H9 (cell line): ENCODE measurements at regions not wholly inside any gene's neighbourhood (a gene's known extent, or its start where the extent isn't known, plus 50 kb on each side); places are given as distances from the start of the nearest gene placed in this dataset.
A peak's percentile ranks its signal among the peaks of the same experiment; 100 is the strongest.

Experiments used
- DNase-seq: peaks from one replicate; pipeline ENCODE4 v3.0.0-alpha.2; 2017
- H2AFZ ChIP-seq: one replicate; pipeline ENCODE4 v1.6.1; 2013; ENCODE audit warnings: mild to moderate bottlenecking, low read length, control low read depth, moderate library complexity
- H2AK5ac ChIP-seq: 2 replicates; pipeline ENCODE4 v1.6.1; 2013; ENCODE audit warnings: low read length, control low read depth, mixed read lengths; ENCODE audit not compliant: insufficient read length
- H2BK120ac ChIP-seq: one replicate; pipeline ENCODE4 v1.6.1; 2013; ENCODE audit warnings: low read depth, mild to moderate bottlenecking, low read length, control low read depth, inconsistent platforms; ENCODE audit not compliant: poor library complexity, severe bottlenecking
- H2BK12ac ChIP-seq: 2 replicates; pipeline ENCODE4 v1.6.1; 2013; ENCODE audit warnings: low read length, control low read depth, mixed read lengths, low read depth; ENCODE audit not compliant: insufficient read length
- H2BK15ac ChIP-seq: 2 replicates; pipeline ENCODE4 v1.6.1; 2013; ENCODE audit warnings: low read depth, low read length, control low read depth
- H2BK20ac ChIP-seq: one replicate; pipeline ENCODE4 v1.6.1; 2013; ENCODE audit warnings: low read depth, mild to moderate bottlenecking, low read length, control low read depth, inconsistent platforms; ENCODE audit not compliant: poor library complexity, severe bottlenecking
- H2BK5ac ChIP-seq: 2 replicates; pipeline ENCODE4 v1.6.1; 2013; ENCODE audit warnings: low read length, control low read depth, mixed read lengths; ENCODE audit not compliant: insufficient read length
- H3K14ac ChIP-seq: 2 replicates; pipeline ENCODE4 v1.6.1; 2013; ENCODE audit warnings: low read length, control low read depth; ENCODE audit not compliant: insufficient read depth
- H3K18ac ChIP-seq: 2 replicates; pipeline ENCODE4 v1.6.1; 2013; ENCODE audit warnings: low read depth, mild to moderate bottlenecking, mixed read lengths, low read length, control low read depth; ENCODE audit not compliant: insufficient read length
- H3K23ac ChIP-seq: 2 replicates; pipeline ENCODE4 v1.6.1; 2013; ENCODE audit warnings: low read length, control low read depth, mixed read lengths, low read depth; ENCODE audit not compliant: insufficient read length
- H3K23me2 ChIP-seq: 2 replicates; pipeline ENCODE4 v1.6.1; 2013; ENCODE audit warnings: low read depth, mild to moderate bottlenecking, mixed read lengths, low read length, control low read depth; ENCODE audit not compliant: insufficient read length, poor library complexity, severe bottlenecking
- H3K27ac ChIP-seq: 2 replicates; pipeline ENCODE4 v1.5.1; 2013; ENCODE audit warnings: low read length, control low read depth, mixed read lengths, low read depth; ENCODE audit not compliant: insufficient read length
- H3K27me3 ChIP-seq: 2 replicates; pipeline ENCODE4 v1.6.1; 2013; ENCODE audit warnings: low read length, control low read depth, inconsistent platforms; ENCODE audit not compliant: insufficient read depth
- H3K4ac ChIP-seq: 2 replicates; pipeline ENCODE4 v1.6.1; 2013; ENCODE audit warnings: low read depth, mild to moderate bottlenecking, control low read depth, inconsistent platforms, low read length, moderate library complexity
- H3K4me1 ChIP-seq: 2 replicates; pipeline ENCODE4 v1.6.1; 2013; ENCODE audit warnings: low read length, control low read depth, inconsistent platforms; ENCODE audit not compliant: insufficient read depth
- H3K4me2 ChIP-seq: 2 replicates; pipeline ENCODE4 v1.6.1; 2013; ENCODE audit warnings: low read length, control low read depth, mixed read lengths; ENCODE audit not compliant: insufficient read length, insufficient read depth
- H3K56ac ChIP-seq: 2 replicates; pipeline ENCODE4 v1.6.1; 2013; ENCODE audit warnings: low read depth, mild to moderate bottlenecking, mixed read lengths, low read length, control low read depth; ENCODE audit not compliant: insufficient read length
- H3K79me1 ChIP-seq: 2 replicates; pipeline ENCODE4 v1.6.1; 2013; ENCODE audit warnings: low read depth, mild to moderate bottlenecking, moderate library complexity, low read length, control low read depth, inconsistent platforms; ENCODE audit not compliant: insufficient read depth, poor library complexity, severe bottlenecking
- H3K79me2 ChIP-seq: 2 replicates; pipeline ENCODE4 v1.6.1; 2013; ENCODE audit warnings: low read length, control low read depth, inconsistent platforms; ENCODE audit not compliant: insufficient read depth
- H3K9ac ChIP-seq: 2 replicates; pipeline ENCODE4 v1.6.1; 2013; ENCODE audit warnings: low read length, control low read depth, mixed read lengths; ENCODE audit not compliant: insufficient read length; ENCODE audit errors: extremely low read depth
- H3K9me3 ChIP-seq: one replicate; pipeline ENCODE4 v1.6.1; 2013; ENCODE audit warnings: low read depth, low read length, inconsistent platforms; ENCODE audit not compliant: control insufficient read depth
- H3T11ph ChIP-seq: one replicate; pipeline ENCODE4 v1.6.1; 2013; ENCODE audit warnings: mild to moderate bottlenecking, low read length, control low read depth, inconsistent platforms
- H4K20me1 ChIP-seq: one replicate; pipeline ENCODE4 v1.6.1; 2013; ENCODE audit not compliant: control insufficient read depth, insufficient read length, insufficient read depth
- H4K5ac ChIP-seq: 2 replicates; pipeline ENCODE4 v1.6.1; 2013; ENCODE audit warnings: low read depth, mild to moderate bottlenecking, mixed read lengths, low read length, control low read depth; ENCODE audit not compliant: insufficient read length
- H4K8ac ChIP-seq: replicated peaks from 2 replicates; pipeline ENCODE4 v1.6.1; 2013; ENCODE audit warnings: low read length, control low read depth, mixed read lengths, low read depth; ENCODE audit not compliant: insufficient read length
- H4K91ac ChIP-seq: 2 replicates; pipeline ENCODE4 v1.6.1; 2013; ENCODE audit warnings: low read depth, mild to moderate bottlenecking, moderate library complexity, mixed read lengths, low read length, control low read depth; ENCODE audit not compliant: insufficient read length
- H3K27ac Mint-ChIP-seq, 3 experiments: 2 replicates in 2 of 3; 3 replicates in 1 of 3; pipeline ENCODE4 v1.8.0; 2020 to 2021; ENCODE audit warnings: mixed read lengths in 3 of 3, mild to moderate bottlenecking in 1 of 3, moderate library complexity in 1 of 3
- H3K27me3 Mint-ChIP-seq: 2 replicates; pipeline ENCODE4 v1.8.0; 2021; ENCODE audit warnings: low read depth, mild to moderate bottlenecking, moderate library complexity, mixed read lengths
- H3K36me3 Mint-ChIP-seq, 3 experiments: 2 replicates in 2 of 3; 3 replicates in 1 of 3; pipeline ENCODE4 v1.8.0; 2020 to 2021; ENCODE audit warnings: low read depth in 3 of 3, mixed read lengths in 3 of 3; ENCODE audit not compliant: insufficient read depth in 1 of 3
- H3K4me1 Mint-ChIP-seq, 2 experiments: 2 replicates each; pipeline ENCODE4 v1.8.0; 2020; ENCODE audit warnings: mixed read lengths in 2 of 2
- H3K4me3 Mint-ChIP-seq, 2 experiments: 2 replicates in 1 of 2; 3 replicates in 1 of 2; pipeline ENCODE4 v1.8.0; 2020 to 2021; ENCODE audit warnings: mild to moderate bottlenecking in 2 of 2, mixed read lengths in 2 of 2, moderate library complexity in 1 of 2
- H3K9me3 Mint-ChIP-seq, 2 experiments: 2 replicates in 1 of 2; 3 replicates in 1 of 2; pipeline ENCODE4 v1.8.0; 2020; ENCODE audit warnings: mild to moderate bottlenecking in 2 of 2, mixed read lengths in 2 of 2, moderate library complexity in 1 of 2
- CTCF ChIP-seq: fragments of 200-600 bp; sonication (generic); conservative IDR thresholded peaks from 3 replicates; pipeline ENCODE4 v1.8.0; 2021; ENCODE audit warnings: antibody characterized with exemption, mild to moderate bottlenecking

GRCh38 chrX:8869812-8870211, 68.6 kb upstream of the FAM9A start:
- peaks cover 4 to 29% of the 10 kb centered on the region in 2 experiments; a peak in 3 of 5 replicates for H3K9me3 Mint-ChIP-seq
- H3K56ac ChIP-seq = no peak overlapping the region
- H3K27ac Mint-ChIP-seq = no peak overlapping the region

More at GRCh38 chrX:8869812-8870211, 68.6 kb upstream of the FAM9A start:
- no peak overlapping the region for H2BK15ac ChIP-seq
- H2AFZ ChIP-seq = no peak overlapping the region
- Mint-ChIP-seq H3K27me3 (peaks cover 47% of the 10 kb centered on the region), H3K36me3 (peaks cover 0 to 2% (median 0%) of the 10 kb centered on the region in 3 experiments; a peak in 3 of 7 replicates), H3K4me1 (peaks cover 37 to 52% of the 10 kb centered on the region in 2 experiments), H3K4me3 (peak overlapping the region in 1 of 2 experiments; percentile 46; a peak in 2 of 5 replicates)
- no peaks in the 10 kb centered on the region for H3K9me3 ChIP-seq
- no peak overlapping the region for H2BK12ac ChIP-seq
- H3K18ac ChIP-seq = no peak overlapping the region
- no peak overlapping the region for H2AK5ac ChIP-seq
- H3T11ph ChIP-seq = no peak overlapping the region
- no peak overlapping the region for H3K9ac ChIP-seq
- H4K91ac ChIP-seq = no peak overlapping the region
- H3K4me2 ChIP-seq = no peak overlapping the region
- no peak overlapping the region for H3K27ac ChIP-seq
- H3K23ac ChIP-seq = no peak overlapping the region
- H2BK120ac ChIP-seq = no peak overlapping the region
- no peak for DNase-seq
- H4K5ac ChIP-seq = no peak overlapping the region
- H3K14ac ChIP-seq = no peak overlapping the region
- peaks cover 13% of the 10 kb centered on the region; the same call in 1 of the 2 replicates for H3K4me1 ChIP-seq
- TF ChIP-seq CTCF = no peak
- no peaks in the 10 kb centered on the region for H3K79me1 ChIP-seq
- H2BK20ac ChIP-seq = no peak overlapping the region
- no peak overlapping the region for H2BK5ac ChIP-seq
- no peaks in the 10 kb centered on the region for H3K79me2 ChIP-seq
- no peaks in the 10 kb centered on the region for H3K23me2 ChIP-seq
- H3K4ac ChIP-seq = no peak overlapping the region
- H3K27me3 ChIP-seq = no peaks in the 10 kb centered on the region; the same call in 1 of the 2 replicates
- H4K8ac ChIP-seq = no peak overlapping the region
- H4K20me1 ChIP-seq = no peaks in the 10 kb centered on the region
